Activated naive CD4-positive, alpha-beta T cell treated with anti-CD3 and anti-CD28 coated beads, Interleukin-2, amount 50 U/mL, for 24 hours (primary cell): ENCODE measurements at regions not wholly inside any gene's neighbourhood (a gene's known extent, or its start where the extent isn't known, plus 50 kb on each side); places are given as distances from the start of the nearest gene placed in this dataset.
"Not testable (repeated sequence)": the region's sequence is repeated elsewhere in the genome, so short reads cannot be mapped to it uniquely, and the experiment has no call there.

Source experiments
- H3K27ac Mint-ChIP-seq: one replicate; pipeline ENCODE4 v1.8.0; 2021; ENCODE audit warnings: mild to moderate bottlenecking, mixed read lengths
- H3K27me3 Mint-ChIP-seq: one replicate; pipeline ENCODE4 v1.8.0; 2021; ENCODE audit warnings: mixed read lengths
- H3K36me3 Mint-ChIP-seq: one replicate; pipeline ENCODE4 v1.8.0; 2021; ENCODE audit warnings: mixed read lengths
- H3K4me1 Mint-ChIP-seq: one replicate; pipeline ENCODE4 v1.8.0; 2021; ENCODE audit warnings: mixed read lengths
- H3K4me3 Mint-ChIP-seq: one replicate; pipeline ENCODE4 v1.8.0; 2021; ENCODE audit warnings: mild to moderate bottlenecking, mixed read lengths
- H3K9me3 Mint-ChIP-seq: one replicate; pipeline ENCODE4 v1.8.0; 2021; ENCODE audit warnings: mixed read lengths

DNA sequence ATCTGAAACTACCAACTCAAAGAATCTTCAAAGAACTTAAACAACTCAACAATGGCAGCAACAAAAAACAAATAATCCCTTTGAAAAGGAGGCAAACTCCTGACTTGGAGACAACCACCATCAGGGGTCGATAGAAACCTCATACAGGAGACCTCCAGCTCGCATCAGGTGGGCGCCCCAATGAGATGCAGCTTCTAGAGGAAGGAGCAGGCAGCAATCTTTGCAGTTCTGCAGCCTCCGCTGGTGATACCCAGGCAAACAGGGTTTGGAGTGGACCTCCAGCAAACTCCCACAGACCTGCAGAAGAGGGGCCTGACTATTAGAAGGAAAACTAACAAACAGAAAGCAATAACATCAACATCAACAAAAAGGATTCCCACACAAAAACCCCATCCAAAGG lies 93.2 kb downstream of the CYLC1 start:
- not testable (repeated sequence) for H3K9me3 Mint-ChIP-seq, H3K36me3 Mint-ChIP-seq, H3K4me3 Mint-ChIP-seq

DNA sequence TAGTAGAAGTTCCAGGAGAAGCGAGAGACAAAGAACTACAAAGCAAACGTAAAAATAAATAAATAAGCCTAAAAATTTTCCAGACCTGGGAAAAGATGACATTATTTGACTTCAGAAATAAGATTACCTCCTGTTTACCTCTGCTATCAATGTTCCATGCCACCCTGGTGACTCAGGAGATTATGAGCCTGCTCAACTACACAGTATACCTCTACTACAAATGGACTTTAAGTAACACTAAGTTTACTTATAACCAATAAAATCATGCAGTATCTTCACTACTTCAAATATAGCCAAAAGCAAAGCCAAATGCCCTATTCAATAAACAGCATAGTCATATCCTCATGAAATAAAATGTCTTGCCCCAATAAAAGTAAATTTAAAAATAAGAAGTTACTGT lies 105.4 kb downstream of the CYLC1 start:
- Mint-ChIP-seq H3K9me3 (no peaks in the 10 kb centered on the region), H3K36me3 (no peaks in the 10 kb centered on the region), H3K27ac (no peak overlapping the region), H3K4me3 (no peak overlapping the region), H3K27me3 (no peaks in the 10 kb centered on the region), H3K4me1 (no peaks in the 10 kb centered on the region)

More for the DNA sequence above, 93.2 kb downstream of the CYLC1 start:
- not testable (repeated sequence) for H3K4me1 Mint-ChIP-seq, H3K27me3 Mint-ChIP-seq
- H3K27ac Mint-ChIP-seq: peak overlapping the region; percentile 30

DNA sequence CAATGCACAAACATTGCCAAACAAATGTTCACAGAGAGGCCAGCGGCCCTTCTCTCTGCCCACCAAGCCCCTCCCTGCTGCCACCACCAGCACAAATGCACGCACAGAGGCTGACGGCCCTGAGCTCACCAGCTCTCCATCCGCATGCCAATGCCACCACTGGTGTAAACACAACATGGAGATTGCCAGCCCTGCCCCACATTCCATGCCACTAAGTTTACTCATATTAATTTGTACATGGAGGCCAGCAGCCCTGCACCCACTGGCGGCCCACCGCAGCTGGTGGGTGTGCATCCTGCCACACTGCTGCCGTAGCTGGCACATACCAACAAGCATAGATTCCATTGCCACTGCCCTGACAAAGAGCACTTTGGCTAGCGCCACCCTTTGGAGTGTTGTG lies 124.0 kb downstream of the CYLC1 start:
- Mint-ChIP-seq H3K27ac (no peak overlapping the region), H3K36me3 (no peaks in the 10 kb centered on the region), H3K4me3 (no peak overlapping the region)

DNA sequence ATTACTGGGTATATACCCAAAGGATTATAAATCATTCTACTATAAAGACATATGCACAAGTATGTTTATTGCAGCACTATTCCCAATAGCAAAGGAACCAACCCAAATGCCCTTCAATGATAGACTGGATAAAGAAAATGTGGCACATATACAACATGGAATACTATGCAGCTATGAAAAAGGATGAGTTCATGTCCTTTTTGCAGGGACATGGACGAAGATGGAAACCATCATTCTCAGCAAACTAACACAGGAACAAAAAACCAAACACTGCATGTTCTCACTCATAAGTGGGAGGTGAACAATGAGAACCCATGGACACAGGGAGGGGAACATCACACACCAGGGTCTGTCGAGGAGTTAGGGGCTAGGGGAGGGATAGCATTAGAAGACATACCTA lies 129.2 kb downstream of the CYLC1 start:
- not testable (repeated sequence) for H3K9me3 Mint-ChIP-seq, H3K27ac Mint-ChIP-seq, H3K4me1 Mint-ChIP-seq, H3K36me3 Mint-ChIP-seq, H3K4me3 Mint-ChIP-seq, H3K27me3 Mint-ChIP-seq

More for the DNA sequence above, 124.0 kb downstream of the CYLC1 start:
- H3K9me3 Mint-ChIP-seq: no peaks in the 10 kb centered on the region
- H3K27me3 Mint-ChIP-seq: no peaks in the 10 kb centered on the region
- no peaks in the 10 kb centered on the region for H3K4me1 Mint-ChIP-seq

DNA sequence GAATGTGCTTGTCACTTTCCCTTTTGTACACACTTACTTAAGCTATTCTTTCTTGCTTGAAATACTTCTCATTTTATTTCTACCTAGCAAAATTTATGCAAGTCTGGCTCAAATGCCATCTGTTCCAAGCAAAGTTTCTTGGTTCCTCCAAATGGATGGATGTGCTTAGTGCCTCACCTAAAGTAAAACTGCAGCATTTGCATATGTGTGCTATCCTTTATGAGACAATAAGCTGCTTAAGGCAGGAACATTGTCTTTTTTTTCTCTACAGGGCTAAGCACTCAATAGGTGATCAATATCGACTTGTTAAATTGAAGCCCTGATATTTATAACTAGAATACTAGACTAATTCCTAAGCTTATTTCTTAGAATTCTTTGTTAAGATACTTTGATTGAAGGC lies 136.8 kb downstream of the CYLC1 start:
- Mint-ChIP-seq H3K27me3 (no peaks in the 10 kb centered on the region), H3K4me1 (no peaks in the 10 kb centered on the region), H3K36me3 (no peaks in the 10 kb centered on the region), H3K4me3 (no peak overlapping the region), H3K27ac (no peak overlapping the region), H3K9me3 (no peaks in the 10 kb centered on the region)
